ENCODE measurements at regions not wholly inside any gene's neighbourhood (a gene's known extent, or its start where the extent isn't known, plus 50 kb on each side); places are given as distances from the start of the nearest gene placed in this dataset.

- TF ChIP-seq CTCF (conservative IDR thresholded peaks at IDR 0.05; ENCODE audit: low read length) (no peak), EZH2phosphoT487 (IDR thresholded peaks at IDR 0.05; ENCODE audit: borderline replicate concordance, low read depth, low read length) (no peak)
These were observed 1343.8 kb upstream of the IGFBP7 start for GRCh38 chr4:58453956-58454355.
